A549 (cell line): ENCODE measurements at regions not wholly inside any gene's neighbourhood (a gene's known extent, or its start where the extent isn't known, plus 50 kb on each side); places are given as distances from the start of the nearest gene placed in this dataset.

Experiments
- ATAC-seq, 2 experiments: fragments of 200-7000 bp in 1 of 2; fragments of >200 bp in 1 of 2; cut with Nextera tagmentation in 1 of 2; cut with Tn5 transposase in 1 of 2; 3 replicates each; pipeline versions ENCODE4 v1.8.0 to v1.9.1; 2018 to 2020; ENCODE audit warnings: mild to moderate bottlenecking in 1 of 2, moderate library complexity in 1 of 2
- CTCF ChIA-PET: fragments of 300-600 bp; sonication (Branson Sonifier 250); formaldehyde crosslinking; extraction: SDS; loops from one replicate; lab custom pipeline; 2021; ENCODE audit warnings: antibody characterized with exemption, inconsistent platforms; lab: Yijun Ruan, JAX
- POLR2A ChIA-PET: fragments of 350-600 bp; formaldehyde crosslinking; extraction: SDS; loops from one replicate; lab custom pipeline; 2021; ENCODE audit warnings: antibody characterized with exemption, inconsistent platforms; lab: Yijun Ruan, JAX
- DNase-seq, 2 experiments: peaks; one replicate each; pipeline versions ENCODE4 v3.0.0 to v3.0.0-alpha.2; 2011 to 2016; ENCODE audit warnings: low read depth in 1 of 2, low spot score in 1 of 2
- FAIRE-seq: peaks from 2 replicates; lab custom pipeline; 2011; peaks lifted over from hg19 to GRCh38; lab: Jason Lieb, UNC
- H3K27ac ChIP-seq, 2 experiments: fragments of >200 bp; sonication (Bioruptor Twin); formaldehyde crosslinking; 3 replicates each; pipeline ENCODE4 v1.5.1; 2016 to 2017
- H3K4me1 ChIP-seq: fragments of >200 bp; sonication (Bioruptor Twin); formaldehyde crosslinking; 3 replicates; pipeline ENCODE4 v1.6.1; 2016
- H3K4me2 ChIP-seq: fragments of >200 bp; sonication (Bioruptor Twin); formaldehyde crosslinking; 3 replicates; pipeline ENCODE4 v1.6.1; 2016
- H3K4me3 ChIP-seq: fragments of >200 bp; sonication (Bioruptor Twin); formaldehyde crosslinking; 3 replicates; pipeline ENCODE4 v1.5.1; 2016
- H3K9me3 ChIP-seq: fragments of >200 bp; sonication (Bioruptor Twin); formaldehyde crosslinking; 3 replicates; pipeline ENCODE4 v1.6.1; 2016
- BHLHE40 ChIP-seq: IDR thresholded peaks from 2 replicates; pipeline ENCODE4 v1.6.1; 2012; ENCODE audit warnings: low read depth, low read length, inconsistent platforms
- CBX2 ChIP-seq: fragments of 200-600 bp; sonication (generic); IDR thresholded peaks from 2 replicates; pipeline ENCODE4 v1.6.1; 2016; ENCODE audit warnings: low read depth, mild to moderate bottlenecking, borderline replicate concordance
- CEBPB ChIP-seq, 2 experiments: fragments of >200 bp in 1 of 2; sonication (Bioruptor Twin) in 1 of 2; formaldehyde crosslinking in 1 of 2; IDR thresholded peaks; 2 replicates each; pipeline ENCODE4 v1.6.1; 2012 to 2016
- E2F6 ChIP-seq: IDR thresholded peaks from 2 replicates; pipeline ENCODE4 v1.6.1; 2012; ENCODE audit warnings: low read depth, borderline replicate concordance
- FOSL2 ChIP-seq, 2 experiments: fragments of 450-650 bp in 1 of 2; fragments of >200 bp in 1 of 2; sonication (Bioruptor Twin) in 1 of 2; formaldehyde crosslinking; IDR thresholded peaks; 2 replicates each; pipeline versions ENCODE4 v1.5.0 to v1.6.1; 2016 to 2020; ENCODE audit warnings: mild to moderate bottlenecking in 1 of 2, moderate library complexity in 1 of 2
- GATA3 ChIP-seq: IDR thresholded peaks from 2 replicates; pipeline ENCODE4 v1.6.1; 2012; ENCODE audit warnings: borderline replicate concordance
- HES2 ChIP-seq: fragments of >200 bp; sonication (Bioruptor Twin); formaldehyde crosslinking; IDR thresholded peaks from 2 replicates; pipeline ENCODE4 v1.6.1; 2016
- JUN ChIP-seq, 2 experiments: fragments of >200 bp; sonication (Bioruptor Twin); formaldehyde crosslinking; IDR thresholded peaks; 2 replicates in 1 of 2; 3 replicates in 1 of 2; pipeline ENCODE4 v1.6.1; 2016 to 2017
- JUNB ChIP-seq: fragments of >200 bp; sonication (Bioruptor Twin); formaldehyde crosslinking; IDR thresholded peaks from 2 replicates; pipeline ENCODE4 v1.6.1; 2016
- KDM1A ChIP-seq: fragments of 200-600 bp; sonication (generic); IDR thresholded peaks from 2 replicates; pipeline ENCODE4 v1.6.1; 2016; ENCODE audit warnings: low read depth, mild to moderate bottlenecking
- MAZ ChIP-seq: fragments of 150-350 bp; IDR thresholded peaks from 2 replicates; pipeline ENCODE4 v1.6.1; 2014; ENCODE audit warnings: antibody characterized with exemption, low read depth, low read length, borderline replicate concordance
- PBX3 ChIP-seq: IDR thresholded peaks from 2 replicates; pipeline ENCODE4 v1.6.1; 2012
- POLR2A ChIP-seq: IDR thresholded peaks from 2 replicates; pipeline ENCODE4 v1.6.1; 2012; ENCODE audit warnings: mild to moderate bottlenecking, low read length
- POLR2AphosphoS2 ChIP-seq: conservative IDR thresholded peaks from 2 replicates; pipeline ENCODE4 v1.6.1; 2012; ENCODE audit warnings: low read length, improper control_type of control experiment, inconsistent platforms
- RARB ChIP-seq: fragments of 250-450 bp; sonication (Bioruptor Pico); IDR thresholded peaks from 2 replicates; pipeline ENCODE4 v1.8.0; 2021; ENCODE audit warnings: mild to moderate bottlenecking, moderate library complexity
- RCOR1 ChIP-seq: fragments of 150-350 bp; IDR thresholded peaks from 2 replicates; pipeline ENCODE4 v1.6.1; 2014; ENCODE audit warnings: antibody characterized with exemption, low read length, low read depth
- RNF2 ChIP-seq: fragments of 200-600 bp; sonication (generic); IDR thresholded peaks from 2 replicates; pipeline ENCODE4 v1.6.1; 2016; ENCODE audit warnings: low read depth, mild to moderate bottlenecking, antibody characterized with exemption, moderate library complexity, borderline replicate concordance
- SREBF2 ChIP-seq: fragments of 450-650 bp; IDR thresholded peaks from 2 replicates; pipeline ENCODE4 v1.6.1; 2014; ENCODE audit warnings: mild to moderate bottlenecking, moderate library complexity
- ZSCAN20 ChIP-seq: fragments of 250-450 bp; sonication (Bioruptor Pico); IDR thresholded peaks from 2 replicates; pipeline ENCODE4 v1.8.0; 2022; ENCODE audit warnings: mild to moderate bottlenecking, moderate library complexity
- WGBS: methylation state at CpG from one replicate; pipeline ENCODE4 v1.1.6; 2017; ENCODE audit errors: missing lambda C conversion rate; 5-methylcytosine and 5-hydroxymethylcytosine counted together

GRCh38 chr17:62888765-62889164, 77.3 kb upstream of the TANC2 start (continued):
- TF ChIP-seq JUN (IDR thresholded peaks at IDR 0.05), result no peak

GRCh38 chr17:62888148-62888547, 77.9 kb upstream of the TANC2 start:
- peak overlapping the region; percentile 25; the same call in 2 of the 3 replicates for H3K4me2 ChIP-seq
- POLR2A ChIA-PET, result no interaction called here

GRCh38 chr17:62887437-62887836, 78.6 kb upstream of the TANC2 start:
- ATAC-seq, result no peak
- peak overlapping the region in 1 of 2 experiments; percentile 38; a peak in 1 of 6 replicates for H3K27ac ChIP-seq
- no peak for FAIRE-seq
- no peak for TF ChIP-seq CBX2
- ChIA-PET CTCF (interaction anchor here (1.2 to 2.4 kb wide), 3 partner anchors 10 to 183 kb away, joined by 4 to 8 read pairs (median 5); no protein-coding TSS in a partner anchor), POLR2A (no interaction called here)
- H3K4me3 ChIP-seq, result no peak overlapping the region
- no peak overlapping the region for H3K4me2 ChIP-seq
- 74% methylated on average over 3 of the region's 3 CpGs for WGBS
- peaks cover 30% of the 10 kb centered on the region for H3K4me1 ChIP-seq
- no peak for DNase-seq
- H3K9me3 ChIP-seq, result 0 out of 3 replicates have a peak, but pooled peaks cover 3% of the 10 kb centered on the region

More at GRCh38 chr17:62888148-62888547, 77.9 kb upstream of the TANC2 start:
- Histone ChIP-seq H3K4me1 (peaks cover 30% of the 10 kb centered on the region), H3K4me3 (no peak overlapping the region), H3K9me3 (0 out of 3 replicates have a peak, but pooled peaks cover 3% of the 10 kb centered on the region), H3K27ac (peak overlapping the region; percentile 10 to 38; a peak in 1 of 6 replicates)
- CTCF ChIA-PET, result interaction anchor here (0.7 to 2.4 kb wide), 3 partner anchors 10 to 30 kb away, joined by 4 to 8 read pairs (median 5); no protein-coding TSS in a partner anchor
- FAIRE-seq, result no peak
- no peak for TF ChIP-seq KDM1A
- TF ChIP-seq JUNB, result peak; percentile 52
- TF ChIP-seq FOSL2 (IDR thresholded peaks at IDR 0.05), result no peak
- TF ChIP-seq FOSL2 (CRISPR knock-in tag; IDR thresholded peaks at IDR 0.05), result peak; percentile 57
- TF ChIP-seq GATA3, result peak; percentile 83
- DNase-seq, result no peak
- ATAC-seq, result no peak

GRCh38 chr17:62884781-62885180, 76.7 kb upstream of the MARCHF10 start:
- TF ChIP-seq ZSCAN20 (CRISPR knock-in tag), result no peak
- TF ChIP-seq RNF2, result no peak
- TF ChIP-seq POLR2AphosphoS2, result no peak
- TF ChIP-seq RARB, result no peak
- no peak for TF ChIP-seq PBX3
- no peak for TF ChIP-seq RCOR1
- TF ChIP-seq SREBF2, result no peak
- TF ChIP-seq CEBPB (IDR thresholded peaks at IDR 0.05), result no peak
- no peak for TF ChIP-seq POLR2A
- TF ChIP-seq BHLHE40, result no peak
- TF ChIP-seq HES2, result no peak
- no peak for TF ChIP-seq MAZ
- TF ChIP-seq E2F6, result no peak
- peaks cover 23% of the 10 kb centered on the region for H3K4me1 ChIP-seq
- no peak overlapping the region for H3K4me3 ChIP-seq
- WGBS, result 82% methylated on average over 5 of the region's 5 CpGs
- 0 out of 3 replicates have a peak, but pooled peaks cover 3% of the 10 kb centered on the region for H3K9me3 ChIP-seq
- ChIA-PET POLR2A (no interaction called here), CTCF (no interaction called here)
- FAIRE-seq (no peak), ATAC-seq (no peak), DNase-seq (no peak)
- 0 out of 6 replicates have a peak overlapping the region, but pooled peaks of 1 of the 2 experiments have one; percentile 3 for H3K27ac ChIP-seq
- no peak overlapping the region for H3K4me2 ChIP-seq
